ENCODE measurements at regions not wholly inside any gene's neighbourhood (a gene's known extent, or its start where the extent isn't known, plus 50 kb on each side); places are given as distances from the start of the nearest gene placed in this dataset.
"Not testable (repeated sequence)": the region's sequence is repeated elsewhere in the genome, so short reads cannot be mapped to it uniquely, and the experiment has no call there.

- H3K27ac ChIP-seq (ENCODE audit: low read depth in 2 of 2, low read length in 1 of 2): no peak overlapping the region
- H3K9me3 ChIP-seq (ENCODE audit: control insufficient read depth in 2 of 2, insufficient read depth in 1 of 2, low read depth in 1 of 2, low read length in 1 of 2): no peaks in the 10 kb centered on the region
- H3K4me3 ChIP-seq (ENCODE audit: low read depth in 1 of 2, low read length in 2 of 2): no peak overlapping the region
- no peaks in the 10 kb centered on the region for H3K27me3 ChIP-seq (ENCODE audit: control insufficient read depth in 1 of 2, insufficient read depth in 2 of 2, low read length in 2 of 2)
- H3K36me3 ChIP-seq (ENCODE audit: control insufficient read depth in 2 of 2, insufficient read depth in 2 of 2, low read length in 1 of 2): no peaks in the 10 kb centered on the region
- no peaks in the 10 kb centered on the region for H3K4me1 ChIP-seq (ENCODE audit: control insufficient read depth in 2 of 2, insufficient read depth in 2 of 2, low read length in 1 of 2)
- WGBS, 2 donors: 67 to 71% methylated on average over 9 of the region's 9 CpGs
Observed at GRCh38 chr2:16755442-16755841, 89.8 kb upstream of the CYRIA start.

GRCh38 chr2:16753025-16753424, 87.4 kb upstream of the CYRIA start:
- not testable (repeated sequence) for H3K4me3 ChIP-seq (ENCODE audit: low read depth in 1 of 2, low read length in 2 of 2); H3K27ac ChIP-seq (ENCODE audit: low read depth in 2 of 2, low read length in 1 of 2); H3K27me3 ChIP-seq (ENCODE audit: control insufficient read depth in 1 of 2, insufficient read depth in 2 of 2, low read length in 2 of 2); H3K9me3 ChIP-seq (ENCODE audit: control insufficient read depth in 2 of 2, insufficient read depth in 1 of 2, low read depth in 1 of 2, low read length in 1 of 2); H3K4me1 ChIP-seq (ENCODE audit: control insufficient read depth in 2 of 2, insufficient read depth in 2 of 2, low read length in 1 of 2); H3K36me3 ChIP-seq (ENCODE audit: control insufficient read depth in 2 of 2, insufficient read depth in 2 of 2, low read length in 1 of 2)
- WGBS, 2 donors: 83 to 97% methylated on average over 1 of the region's 1 CpG

- not testable (repeated sequence) for H3K27me3 ChIP-seq (ENCODE audit: control insufficient read depth in 1 of 2, insufficient read depth in 2 of 2, low read length in 2 of 2); H3K4me3 ChIP-seq (ENCODE audit: low read depth in 1 of 2, low read length in 2 of 2); H3K27ac ChIP-seq (ENCODE audit: low read depth in 2 of 2, low read length in 1 of 2); H3K36me3 ChIP-seq (ENCODE audit: control insufficient read depth in 2 of 2, insufficient read depth in 2 of 2, low read length in 1 of 2); H3K4me1 ChIP-seq (ENCODE audit: control insufficient read depth in 2 of 2, insufficient read depth in 2 of 2, low read length in 1 of 2); H3K9me3 ChIP-seq (ENCODE audit: control insufficient read depth in 2 of 2, insufficient read depth in 1 of 2, low read depth in 1 of 2, low read length in 1 of 2)
- WGBS, 2 donors: 77 to 79% methylated on average over 1 of the region's 1 CpG
Observed at GRCh38 chr2:16750925-16751214, 85.2 kb upstream of the CYRIA start.

- Histone ChIP-seq H3K4me3 (ENCODE audit: low read depth in 1 of 2, low read length in 2 of 2) (no peak overlapping the region), H3K27ac (ENCODE audit: low read depth in 2 of 2, low read length in 1 of 2) (no peak overlapping the region), H3K36me3 (ENCODE audit: control insufficient read depth in 2 of 2, insufficient read depth in 2 of 2, low read length in 1 of 2) (no peaks in the 10 kb centered on the region), H3K27me3 (ENCODE audit: control insufficient read depth in 1 of 2, insufficient read depth in 2 of 2, low read length in 2 of 2) (no peaks in the 10 kb centered on the region), H3K4me1 (ENCODE audit: control insufficient read depth in 2 of 2, insufficient read depth in 2 of 2, low read length in 1 of 2) (no peaks in the 10 kb centered on the region), H3K9me3 (ENCODE audit: control insufficient read depth in 2 of 2, insufficient read depth in 1 of 2, low read depth in 1 of 2, low read length in 1 of 2) (no peaks in the 10 kb centered on the region)
- WGBS, 2 donors: 70 to 78% methylated on average over 4 of the region's 4 CpGs
Observed at GRCh38 chr2:16750175-16750924, 84.7 kb upstream of the CYRIA start.

GRCh38 chr2:16748511-16749266, 83.1 kb upstream of the CYRIA start:
- not testable (repeated sequence) for H3K27ac ChIP-seq (ENCODE audit: low read depth in 2 of 2, low read length in 1 of 2); H3K4me1 ChIP-seq (ENCODE audit: control insufficient read depth in 2 of 2, insufficient read depth in 2 of 2, low read length in 1 of 2); H3K27me3 ChIP-seq (ENCODE audit: control insufficient read depth in 1 of 2, insufficient read depth in 2 of 2, low read length in 2 of 2); H3K36me3 ChIP-seq (ENCODE audit: control insufficient read depth in 2 of 2, insufficient read depth in 2 of 2, low read length in 1 of 2); H3K4me3 ChIP-seq (ENCODE audit: low read depth in 1 of 2, low read length in 2 of 2); H3K9me3 ChIP-seq (ENCODE audit: control insufficient read depth in 2 of 2, insufficient read depth in 1 of 2, low read depth in 1 of 2, low read length in 1 of 2)
- 57 to 84% methylated on average over 1 of the region's 1 CpG for WGBS, 2 donors

GRCh38 chr2:16747689-16748088, 82.1 kb upstream of the CYRIA start:
- 82 to 88% methylated on average over 2 of the region's 2 CpGs for WGBS, 2 donors

GRCh38 chr2:16747257-16747656, 81.6 kb upstream of the CYRIA start:
- H3K27ac ChIP-seq (ENCODE audit: low read depth in 2 of 2, low read length in 1 of 2): no peak overlapping the region
- H3K36me3 ChIP-seq (ENCODE audit: control insufficient read depth in 2 of 2, insufficient read depth in 2 of 2, low read length in 1 of 2): no peaks in the 10 kb centered on the region
- 91 to 93% methylated on average over 5 of the region's 5 CpGs for WGBS, 2 donors
- H3K4me3 ChIP-seq (ENCODE audit: low read depth in 1 of 2, low read length in 2 of 2): no peak overlapping the region
- no peaks in the 10 kb centered on the region for H3K9me3 ChIP-seq (ENCODE audit: control insufficient read depth in 2 of 2, insufficient read depth in 1 of 2, low read depth in 1 of 2, low read length in 1 of 2)
- H3K27me3 ChIP-seq (ENCODE audit: control insufficient read depth in 1 of 2, insufficient read depth in 2 of 2, low read length in 2 of 2): no peaks in the 10 kb centered on the region
- H3K4me1 ChIP-seq (ENCODE audit: control insufficient read depth in 2 of 2, insufficient read depth in 2 of 2, low read length in 1 of 2): no peaks in the 10 kb centered on the region

More at GRCh38 chr2:16747689-16748088, 82.1 kb upstream of the CYRIA start:
- no peak overlapping the region for H3K27ac ChIP-seq (ENCODE audit: low read depth in 2 of 2, low read length in 1 of 2)
- no peaks in the 10 kb centered on the region for H3K9me3 ChIP-seq (ENCODE audit: control insufficient read depth in 2 of 2, insufficient read depth in 1 of 2, low read depth in 1 of 2, low read length in 1 of 2)
- H3K4me1 ChIP-seq (ENCODE audit: control insufficient read depth in 2 of 2, insufficient read depth in 2 of 2, low read length in 1 of 2): no peaks in the 10 kb centered on the region
- H3K27me3 ChIP-seq (ENCODE audit: control insufficient read depth in 1 of 2, insufficient read depth in 2 of 2, low read length in 2 of 2): no peaks in the 10 kb centered on the region
- no peaks in the 10 kb centered on the region for H3K36me3 ChIP-seq (ENCODE audit: control insufficient read depth in 2 of 2, insufficient read depth in 2 of 2, low read length in 1 of 2)
- no peak overlapping the region for H3K4me3 ChIP-seq (ENCODE audit: low read depth in 1 of 2, low read length in 2 of 2)

GRCh38 chr2:16746833-16747232, 81.2 kb upstream of the CYRIA start:
- Histone ChIP-seq H3K4me1 (ENCODE audit: control insufficient read depth in 2 of 2, insufficient read depth in 2 of 2, low read length in 1 of 2) (no peaks in the 10 kb centered on the region), H3K27ac (ENCODE audit: low read depth in 2 of 2, low read length in 1 of 2) (no peak overlapping the region), H3K4me3 (ENCODE audit: low read depth in 1 of 2, low read length in 2 of 2) (no peak overlapping the region), H3K27me3 (ENCODE audit: control insufficient read depth in 1 of 2, insufficient read depth in 2 of 2, low read length in 2 of 2) (no peaks in the 10 kb centered on the region), H3K9me3 (ENCODE audit: control insufficient read depth in 2 of 2, insufficient read depth in 1 of 2, low read depth in 1 of 2, low read length in 1 of 2) (no peaks in the 10 kb centered on the region), H3K36me3 (ENCODE audit: control insufficient read depth in 2 of 2, insufficient read depth in 2 of 2, low read length in 1 of 2) (no peaks in the 10 kb centered on the region)
- WGBS, 2 donors: 69 to 83% methylated on average over 3 of the region's 3 CpGs

GRCh38 chr2:16746329-16746728, 80.7 kb upstream of the CYRIA start:
- 74 to 84% methylated on average over 4 of the region's 4 CpGs for whole genome bisulfite sequencing, 2 donors

DNA sequence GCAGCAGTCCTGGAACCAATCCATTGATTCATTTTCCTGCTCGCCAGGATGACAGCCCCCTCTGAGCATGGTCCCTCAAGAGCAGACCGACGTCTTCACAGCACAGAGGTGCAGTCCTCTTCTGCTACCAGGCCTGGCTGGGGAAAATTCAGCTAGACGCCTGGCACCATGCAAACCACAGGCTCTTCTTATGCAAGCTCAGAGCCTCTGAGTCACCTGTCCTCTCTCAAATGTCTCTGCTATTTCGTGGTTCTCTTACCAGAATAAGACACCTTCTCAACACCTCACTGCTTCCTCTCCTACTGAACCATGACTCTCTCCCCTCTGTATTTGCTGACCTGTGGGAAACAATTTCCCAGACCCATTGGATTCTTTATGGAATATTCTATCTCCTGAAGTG, 79.8 kb upstream of the CYRIA start:
- no peak overlapping the region for H3K27ac ChIP-seq (ENCODE audit: low read depth in 2 of 2, low read length in 1 of 2)
- WGBS, 2 donors: 80 to 83% methylated on average over 5 of the region's 5 CpGs
- H3K27me3 ChIP-seq (ENCODE audit: control insufficient read depth in 1 of 2, insufficient read depth in 2 of 2, low read length in 2 of 2): no peaks in the 10 kb centered on the region
- no peaks in the 10 kb centered on the region for H3K36me3 ChIP-seq (ENCODE audit: control insufficient read depth in 2 of 2, insufficient read depth in 2 of 2, low read length in 1 of 2)
- H3K4me3 ChIP-seq (ENCODE audit: low read depth in 1 of 2, low read length in 2 of 2): no peak overlapping the region
- no peaks in the 10 kb centered on the region for H3K9me3 ChIP-seq (ENCODE audit: control insufficient read depth in 2 of 2, insufficient read depth in 1 of 2, low read depth in 1 of 2, low read length in 1 of 2)
- H3K4me1 ChIP-seq (ENCODE audit: control insufficient read depth in 2 of 2, insufficient read depth in 2 of 2, low read length in 1 of 2): no peaks in the 10 kb centered on the region

More at GRCh38 chr2:16746329-16746728, 80.7 kb upstream of the CYRIA start:
- H3K27me3 ChIP-seq (ENCODE audit: control insufficient read depth in 1 of 2, insufficient read depth in 2 of 2, low read length in 2 of 2): no peaks in the 10 kb centered on the region
- H3K4me3 ChIP-seq (ENCODE audit: low read depth in 1 of 2, low read length in 2 of 2): no peak overlapping the region
- H3K9me3 ChIP-seq (ENCODE audit: control insufficient read depth in 2 of 2, insufficient read depth in 1 of 2, low read depth in 1 of 2, low read length in 1 of 2): no peaks in the 10 kb centered on the region
- H3K27ac ChIP-seq (ENCODE audit: low read depth in 2 of 2, low read length in 1 of 2): no peak overlapping the region
- H3K36me3 ChIP-seq (ENCODE audit: control insufficient read depth in 2 of 2, insufficient read depth in 2 of 2, low read length in 1 of 2): no peaks in the 10 kb centered on the region
- H3K4me1 ChIP-seq (ENCODE audit: control insufficient read depth in 2 of 2, insufficient read depth in 2 of 2, low read length in 1 of 2): no peaks in the 10 kb centered on the region

Data from esophagus (tissue), 2 donors.